Esophagus squamous epithelium (tissue), 4 donors: ENCODE measurements at regions not wholly inside any gene's neighbourhood (a gene's known extent, or its start where the extent isn't known, plus 50 kb on each side); places are given as distances from the start of the nearest gene placed in this dataset.

Experiments used
- CTCF ChIP-seq, 6 experiments: fragments of 450-650 bp in 4 of 6; fragments of 200-600 bp in 2 of 6; sonication (generic) in 2 of 6; IDR thresholded peaks; one replicate each; pipeline ENCODE4 v1.5.1; 2016 to 2019; ENCODE audit warnings: antibody characterized with exemption in 6 of 6, mild to moderate bottlenecking in 4 of 6, moderate library complexity in 4 of 6
- POLR2A ChIP-seq, 4 donors: fragments of 450-650 bp; IDR thresholded peaks; one replicate each; pipeline ENCODE4 v1.6.1; 2017; ENCODE audit warnings: antibody characterized with exemption in 4 of 4, mild to moderate bottlenecking in 4 of 4, moderate library complexity in 3 of 4

- TF ChIP-seq POLR2A (IDR thresholded peaks at IDR 0.05): no peak
- TF ChIP-seq CTCF (IDR thresholded peaks at IDR 0.05): no peak
These were observed 251.9 kb downstream of the EPM2A start for GRCh38 chr6:145483191-145483996.
